ENCODE measurements at regions not wholly inside any gene's neighbourhood (a gene's known extent, or its start where the extent isn't known, plus 50 kb on each side); places are given as distances from the start of the nearest gene placed in this dataset.

DNA sequence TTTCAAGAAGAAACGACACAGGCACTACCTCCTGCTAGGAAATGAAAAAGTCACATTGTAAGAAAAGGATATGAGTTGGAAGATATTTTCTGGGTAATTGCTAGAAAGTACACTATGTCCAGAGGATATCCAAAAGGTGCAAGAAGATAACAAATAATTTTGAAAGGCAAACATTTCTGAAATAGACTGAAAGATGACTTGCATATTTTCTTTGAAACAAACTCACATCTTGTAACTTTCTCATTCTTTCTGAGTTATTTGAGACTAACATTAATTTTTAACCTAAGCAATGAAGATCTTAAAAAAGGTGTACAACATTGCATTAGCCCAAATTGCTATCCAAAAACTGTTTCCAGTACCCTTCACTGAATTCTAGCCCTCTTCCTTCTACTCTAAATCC is 79.6 kb upstream of the KCTD3 start:
- no peak for DNase-seq
- Histone ChIP-seq H3K4me3 (no peak overlapping the region), H3K36me3 (no peaks in the 10 kb centered on the region), H3K9me3 (no peaks in the 10 kb centered on the region), H3K4me1 (no peaks in the 10 kb centered on the region), H3K27me3 (no peaks in the 10 kb centered on the region), H3K27ac (no peak overlapping the region)
- intact Hi-C loops (cut with DNase I), result no loop called here
- TF ChIP-seq CTCF (IDR thresholded peaks at IDR 0.05), result no peak
- no peak for ATAC-seq

DNA sequence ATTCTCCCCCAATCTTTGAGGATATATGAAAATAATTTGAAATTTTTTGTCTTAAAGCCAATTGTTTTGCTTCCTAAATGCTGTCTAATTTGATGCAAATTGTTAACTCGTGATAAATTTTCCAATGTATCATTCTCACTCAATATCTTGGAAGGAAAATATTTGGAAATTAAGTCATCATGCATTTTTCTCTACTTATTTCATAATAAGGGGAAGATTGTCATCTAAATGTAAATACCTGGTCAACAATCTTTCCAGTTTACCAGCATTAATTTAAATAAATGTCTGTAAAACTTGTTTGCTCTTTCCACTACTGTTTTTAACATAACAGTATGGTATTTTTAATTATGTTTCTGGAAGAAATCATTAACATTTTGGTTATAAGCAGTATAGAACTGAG is 78.3 kb upstream of the KCTD3 start:
- Histone ChIP-seq H3K27ac (no peak overlapping the region), H3K4me3 (no peak overlapping the region), H3K9me3 (no peaks in the 10 kb centered on the region), H3K36me3 (no peaks in the 10 kb centered on the region), H3K4me1 (no peaks in the 10 kb centered on the region), H3K27me3 (no peaks in the 10 kb centered on the region)
- DNase-seq (no peak), ATAC-seq (no peak)
- intact Hi-C loops (cut with DNase I), result no loop called here
- TF ChIP-seq CTCF (IDR thresholded peaks at IDR 0.05), result no peak

DNA sequence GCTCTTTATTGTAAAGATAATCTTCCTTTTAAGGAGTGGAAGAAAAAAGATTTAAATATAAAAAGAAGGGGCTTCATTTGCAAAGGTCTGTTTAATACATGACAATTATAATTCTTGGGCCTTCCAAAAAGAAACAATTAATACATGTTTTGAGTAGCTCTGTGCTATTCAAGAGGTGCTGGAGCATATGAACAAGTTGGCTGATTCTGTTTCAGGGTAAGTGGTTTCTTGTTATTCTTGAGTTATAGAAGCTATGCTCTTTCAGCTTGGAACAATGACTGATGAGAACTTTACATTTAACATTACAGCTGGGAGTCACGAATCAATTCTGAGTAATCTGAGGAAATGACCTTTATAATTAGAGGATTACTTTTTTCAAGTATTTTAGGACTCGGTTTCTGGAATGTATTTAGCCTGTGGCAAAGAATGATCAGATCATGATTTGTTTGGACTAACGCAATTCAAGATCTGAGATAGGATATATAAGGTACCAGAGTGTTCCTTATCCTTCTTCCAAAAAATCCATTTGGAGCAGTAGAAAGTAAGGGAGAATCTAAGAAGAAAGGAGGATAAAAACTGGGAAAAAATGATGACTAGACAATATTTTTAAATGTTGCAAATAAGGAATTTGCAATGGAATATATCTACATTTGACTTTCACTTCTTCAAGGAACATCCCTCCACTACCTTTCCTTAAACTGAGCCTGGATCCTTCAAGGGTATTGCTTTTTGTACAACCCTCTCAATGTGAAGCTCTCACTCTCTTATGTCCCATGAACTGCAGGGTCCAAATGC is 77.1 kb upstream of the KCTD3 start:
- Histone ChIP-seq H3K36me3 (no peaks in the 10 kb centered on the region), H3K4me1 (no peaks in the 10 kb centered on the region), H3K4me3 (no peak overlapping the region), H3K27ac (no peak overlapping the region), H3K27me3 (no peaks in the 10 kb centered on the region), H3K9me3 (no peaks in the 10 kb centered on the region)
- TF ChIP-seq CTCF (IDR thresholded peaks at IDR 0.05), result no peak
- DNase-seq (no peak), ATAC-seq (no peak)
- intact Hi-C loops (cut with DNase I), result no loop called here

GRCh38 chr1:215497528-215497927 is 69.6 kb upstream of the KCTD3 start:
- DNase-seq (no peak), ATAC-seq (no peak)
- Histone ChIP-seq H3K27me3 (no peaks in the 10 kb centered on the region), H3K9me3 (no peaks in the 10 kb centered on the region), H3K27ac (no peak overlapping the region), H3K4me1 (no peaks in the 10 kb centered on the region), H3K36me3 (no peaks in the 10 kb centered on the region), H3K4me3 (no peak overlapping the region)
- no peak for TF ChIP-seq CTCF (IDR thresholded peaks at IDR 0.05)
- intact Hi-C loops (cut with DNase I), result no loop called here

DNA sequence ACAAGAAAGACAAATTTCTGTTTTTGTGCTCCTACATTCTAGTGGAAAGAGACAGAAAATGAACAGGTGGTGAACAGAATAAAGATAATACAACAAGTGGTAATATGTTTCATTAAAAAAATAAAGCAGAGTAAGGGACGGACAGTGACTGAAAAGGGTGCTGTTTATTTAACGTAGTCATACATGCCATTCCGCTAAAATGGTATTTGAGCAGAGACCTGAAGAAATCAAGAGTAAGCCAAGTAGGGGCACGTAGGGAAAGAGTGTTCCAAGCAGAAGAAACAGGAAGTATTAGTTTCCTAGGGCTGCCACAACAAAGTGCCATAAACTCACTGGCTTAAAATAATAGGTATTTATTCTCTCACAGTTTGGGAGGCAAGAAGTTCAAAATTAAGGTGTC is 65.6 kb upstream of the KCTD3 start:
- Histone ChIP-seq H3K9me3 (no peaks in the 10 kb centered on the region), H3K4me1 (no peaks in the 10 kb centered on the region), H3K36me3 (no peaks in the 10 kb centered on the region), H3K4me3 (no peak overlapping the region), H3K27me3 (no peaks in the 10 kb centered on the region), H3K27ac (no peak overlapping the region)
- intact Hi-C loops (cut with DNase I), result no loop called here
- no peak for DNase-seq
- TF ChIP-seq CTCF (IDR thresholded peaks at IDR 0.05), result no peak
- ATAC-seq, result no peak
